NAMALWA (cell line): ENCODE measurements at regions not wholly inside any gene's neighbourhood (a gene's known extent, or its start where the extent isn't known, plus 50 kb on each side); places are given as distances from the start of the nearest gene placed in this dataset.

Source experiments
- DNase-seq: peaks from one replicate; pipeline ENCODE4 v3.0.0-alpha.2; 2015; ENCODE audit warnings: low spot score

DNA sequence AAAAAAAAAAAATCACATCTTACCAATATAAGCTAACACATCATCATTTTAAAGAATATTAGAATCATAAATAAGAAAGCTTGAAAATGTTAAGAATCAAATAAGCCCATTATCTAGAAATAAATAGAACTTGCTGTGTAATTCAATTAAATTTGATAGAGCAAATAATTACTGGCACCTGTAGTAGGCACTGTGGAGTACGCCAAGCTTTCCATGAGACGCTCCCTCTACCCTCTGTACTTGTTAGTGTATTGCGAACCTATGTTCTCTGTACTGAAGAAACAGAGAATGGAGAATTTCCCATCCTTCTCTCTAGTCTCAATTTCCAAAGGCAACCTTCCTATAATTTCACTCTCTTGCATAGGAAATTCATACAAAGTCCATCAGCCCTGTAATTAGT, 61.7 kb upstream of the HAND2 start:
- no peak for DNase-seq

DNA sequence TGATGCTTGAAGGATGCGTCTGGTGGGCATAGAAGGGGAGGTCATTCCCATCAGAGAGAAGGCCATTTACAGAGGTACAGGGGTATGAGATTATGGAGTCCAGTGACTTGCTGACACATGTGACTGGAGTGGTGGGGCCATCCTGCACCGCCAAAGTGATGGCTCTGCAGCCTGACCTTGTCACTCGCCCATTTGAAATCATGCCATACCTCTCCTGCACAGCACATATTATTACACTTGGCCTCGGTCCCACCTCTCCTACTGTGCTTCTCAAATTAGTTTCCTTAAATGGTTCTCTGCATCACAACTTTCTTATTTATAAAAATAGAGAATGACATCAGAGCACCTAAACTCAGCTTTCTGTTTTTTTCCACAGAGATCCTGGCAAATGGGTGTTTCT, 60.7 kb upstream of the HAND2 start:
- DNase-seq, result no peak

DNA sequence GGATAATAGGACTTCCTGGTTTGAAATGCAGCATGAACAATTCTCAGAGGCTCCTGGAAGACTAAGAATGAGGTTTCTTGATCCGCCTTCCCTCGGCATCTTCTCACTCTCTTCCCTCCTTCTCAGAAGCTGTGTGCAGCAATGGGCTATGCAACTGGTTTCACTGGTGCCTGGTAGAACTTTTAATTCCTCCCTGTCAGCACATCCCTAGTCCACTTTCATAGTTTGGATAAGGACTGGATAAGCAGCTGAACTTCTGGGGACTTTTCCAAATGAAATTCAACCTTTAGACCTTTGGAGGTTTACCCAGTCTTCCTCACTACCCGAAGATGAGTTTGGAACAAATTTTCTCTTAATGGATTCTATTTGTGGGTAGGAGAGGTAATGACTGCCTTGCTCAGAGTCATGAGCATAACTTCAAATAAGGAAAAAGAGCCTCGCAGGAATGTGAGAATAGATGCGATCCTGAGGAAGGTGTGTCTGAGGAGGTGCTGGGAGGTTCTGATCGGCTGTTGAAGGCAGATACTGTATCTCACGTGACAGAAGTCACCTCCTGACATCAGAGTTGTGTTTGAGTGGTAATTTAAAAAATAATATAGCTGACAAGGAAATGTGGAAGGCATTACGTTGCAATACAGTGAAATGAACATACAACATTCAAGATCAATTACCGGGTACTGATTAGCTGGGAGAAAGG, 56.0 kb upstream of the HAND2 start:
- DNase-seq, result no peak

DNA sequence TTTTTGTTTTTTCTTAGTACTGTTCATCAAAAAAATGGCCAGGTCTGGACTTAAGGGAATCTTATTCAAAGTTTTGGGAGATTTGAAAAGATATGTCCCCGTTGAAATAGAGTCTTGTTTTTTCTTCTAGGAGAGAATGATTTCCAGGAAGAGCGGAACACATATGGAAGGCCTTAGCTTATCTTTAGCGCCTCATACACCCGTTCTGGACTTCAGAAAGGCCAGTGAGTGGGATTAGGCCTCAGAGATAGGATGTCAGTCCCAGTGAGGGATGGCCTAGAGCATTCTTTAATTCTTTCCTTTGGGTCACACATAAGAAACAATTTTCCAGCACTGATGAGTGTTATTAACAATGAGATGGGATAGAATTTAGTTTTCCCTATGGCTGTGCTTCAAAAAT, 54.5 kb upstream of the HAND2 start:
- no peak for DNase-seq
